Stimulated activated CD4-positive, alpha-beta T cell treated with anti-CD3 and anti-CD28 coated beads, TNF-alpha, amount 100 ng/mL, for 24 hours (primary cell): ENCODE measurements at regions not wholly inside any gene's neighbourhood (a gene's known extent, or its start where the extent isn't known, plus 50 kb on each side); places are given as distances from the start of the nearest gene placed in this dataset.
"Not testable (repeated sequence)": the region's sequence is repeated elsewhere in the genome, so short reads cannot be mapped to it uniquely, and the experiment has no call there.

Experiments used
- DNase-seq, 3 experiments: peaks; one replicate each; pipeline ENCODE4 v3.0.0-alpha.2; 2020; ENCODE audit warnings: low read depth in 3 of 3

DNA sequence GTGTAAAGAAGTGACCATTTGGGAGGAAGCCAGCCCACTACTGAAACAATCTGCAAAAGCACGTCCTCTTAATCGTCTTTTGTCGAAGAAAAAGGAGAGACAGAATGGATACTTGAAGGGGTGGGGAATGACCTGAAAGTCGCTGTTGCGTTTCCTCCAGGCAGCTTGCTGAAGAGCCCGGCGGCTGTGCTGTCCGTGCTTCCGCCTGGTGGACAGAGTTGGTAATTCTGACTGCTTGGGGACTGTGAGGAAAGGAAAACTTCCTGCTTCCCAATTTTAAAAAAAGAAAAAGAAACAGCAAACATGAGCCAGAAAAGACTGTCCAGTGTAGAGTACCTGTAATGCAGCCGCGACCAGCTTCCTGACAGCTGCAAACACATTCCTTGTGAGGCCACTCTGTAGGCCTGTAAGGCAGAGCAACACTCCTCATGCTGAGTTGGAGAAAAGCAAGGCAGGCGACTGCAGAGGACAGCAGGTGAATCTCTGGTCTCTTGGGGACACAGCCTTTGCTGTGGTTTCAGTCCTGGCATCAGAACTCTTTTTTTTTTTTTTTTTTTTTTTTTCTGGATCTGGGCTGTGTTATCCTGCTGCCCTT, 251.1 kb upstream of the TBX18 start:
- DNase-seq = no peak

- DNase-seq = no peak
These were observed 246.5 kb upstream of the TBX18 start for GRCh38 chr6:85010865-85011264.

DNA sequence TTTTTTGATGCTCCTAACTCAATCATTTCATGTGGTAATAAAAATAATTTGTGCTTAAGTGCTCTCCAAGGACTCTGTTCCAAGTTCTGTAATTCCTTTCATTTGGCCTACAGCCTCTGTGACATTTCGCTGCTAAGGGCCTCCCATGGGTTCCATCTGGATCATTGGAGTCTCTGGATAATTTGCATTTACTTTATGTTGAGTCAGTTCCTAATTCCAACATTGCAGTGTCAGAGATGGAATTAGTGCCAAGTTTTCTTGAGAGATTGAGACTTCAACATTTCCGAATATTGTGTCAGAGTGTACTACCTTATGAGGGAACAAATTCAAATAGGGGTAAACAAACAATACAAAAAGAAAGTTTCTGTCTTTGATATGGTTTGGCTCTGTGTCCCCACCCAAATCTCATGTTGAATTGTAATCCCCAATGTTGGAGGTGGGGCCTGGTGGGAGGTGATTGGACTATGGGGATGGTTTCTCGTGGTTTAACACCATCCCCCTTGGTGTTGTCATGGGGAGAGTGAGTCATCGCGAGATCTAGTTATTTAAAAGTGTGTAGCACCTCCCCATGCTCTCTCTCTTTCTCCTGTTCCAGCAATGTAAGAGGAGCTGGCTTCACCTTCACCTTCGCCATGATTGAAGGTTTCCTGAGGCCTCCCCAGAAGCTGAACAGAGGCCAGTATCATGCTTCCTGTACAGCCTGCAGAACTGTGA, 244.1 kb upstream of the TBX18 start:
- DNase-seq = no peak

- DNase-seq = no peak
These were observed 242.0 kb upstream of the TBX18 start for GRCh38 chr6:85006362-85006761.

- no peak for DNase-seq
These were observed 241.1 kb upstream of the TBX18 start for GRCh38 chr6:85005494-85005893.

DNA sequence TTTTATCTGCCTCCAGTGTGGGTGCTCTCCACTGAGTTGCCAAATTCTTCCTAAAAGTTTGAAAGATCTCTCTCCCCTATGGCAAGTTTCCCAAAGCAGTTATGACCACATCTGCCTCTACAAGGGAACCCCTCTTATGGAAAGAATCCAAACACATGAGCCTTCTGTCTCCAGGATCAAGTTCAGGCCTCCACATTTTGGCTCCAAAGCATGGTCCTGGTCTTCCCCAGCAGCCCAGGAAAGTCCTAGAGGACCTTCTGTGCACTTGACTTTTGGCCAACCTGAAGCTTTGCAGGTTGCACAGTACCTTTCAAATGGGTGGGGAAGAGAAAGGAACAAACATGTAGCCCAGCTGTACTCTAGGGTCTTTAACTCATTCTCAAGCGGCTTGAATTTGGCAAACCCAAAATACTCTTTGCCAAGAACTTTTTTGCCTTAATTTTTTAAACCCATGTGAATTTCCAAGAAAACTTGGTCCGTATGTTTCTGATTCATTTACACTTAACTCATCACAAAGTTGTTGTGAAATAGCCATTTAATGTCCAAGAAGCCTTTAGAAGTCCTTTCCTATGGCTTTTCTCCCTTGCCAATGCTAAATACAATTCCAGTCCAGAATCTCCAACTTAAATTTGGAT, 240.1 kb upstream of the TBX18 start:
- DNase-seq = no peak

- DNase-seq = no peak
These were observed 238.4 kb upstream of the TBX18 start for GRCh38 chr6:85002847-85003246.

GRCh38 chr6:85000001-85000400, 235.6 kb upstream of the TBX18 start:
- DNase-seq = no peak

DNA sequence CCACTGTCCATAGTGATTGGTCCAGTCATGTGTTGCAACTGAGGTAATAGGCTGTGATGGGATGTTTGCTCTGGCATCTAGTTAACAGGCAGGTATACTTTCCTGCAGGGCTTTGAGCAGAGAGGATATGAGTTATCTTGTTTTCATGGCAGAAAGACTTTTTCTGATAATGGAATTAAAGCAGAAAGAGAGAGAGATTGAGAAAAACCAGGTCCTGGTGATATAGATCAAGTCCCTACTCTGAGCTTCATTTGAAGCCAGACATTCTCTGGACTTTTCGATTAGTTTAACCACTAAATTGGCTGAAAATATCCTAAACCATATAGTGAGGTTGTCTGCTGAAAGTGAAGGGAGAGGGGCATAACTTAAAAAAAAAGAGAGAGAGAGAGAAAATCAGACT, 233.8 kb upstream of the TBX18 start:
- DNase-seq = no peak

DNA sequence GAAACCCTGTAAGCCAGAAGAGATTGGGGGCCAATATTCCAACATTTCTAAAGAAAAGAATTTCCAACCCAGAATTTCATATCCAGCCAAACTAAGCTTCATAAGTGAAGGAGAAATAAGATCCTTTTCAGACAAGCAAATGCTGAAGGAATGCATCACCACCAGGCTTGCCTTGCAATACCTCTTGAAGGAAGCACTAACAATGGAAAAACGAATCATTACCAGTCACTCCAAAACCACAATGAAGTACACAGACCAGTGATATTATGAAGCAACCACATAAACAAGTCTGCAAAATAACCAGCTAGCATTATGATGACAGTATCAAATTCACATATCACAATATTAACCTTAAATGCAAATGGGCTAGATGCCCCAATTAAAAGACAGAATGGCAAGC, 224.4 kb upstream of the TBX18 start:
- DNase-seq = not testable (repeated sequence)

- not testable (repeated sequence) for DNase-seq
These were observed 221.1 kb upstream of the TBX18 start for GRCh38 chr6:84985490-84985889.

GRCh38 chr6:84979541-84979940, 215.1 kb upstream of the TBX18 start:
- no peak for DNase-seq

- no peak for DNase-seq
These were observed 212.9 kb upstream of the TBX18 start for GRCh38 chr6:84977363-84977705.

- no peak for DNase-seq
These were observed 212.3 kb upstream of the TBX18 start for GRCh38 chr6:84976526-84977362.

GRCh38 chr6:84975316-84975715, 210.9 kb upstream of the TBX18 start:
- no peak for DNase-seq

GRCh38 chr6:84973606-84974005, 209.2 kb upstream of the TBX18 start:
- DNase-seq = no peak

DNA sequence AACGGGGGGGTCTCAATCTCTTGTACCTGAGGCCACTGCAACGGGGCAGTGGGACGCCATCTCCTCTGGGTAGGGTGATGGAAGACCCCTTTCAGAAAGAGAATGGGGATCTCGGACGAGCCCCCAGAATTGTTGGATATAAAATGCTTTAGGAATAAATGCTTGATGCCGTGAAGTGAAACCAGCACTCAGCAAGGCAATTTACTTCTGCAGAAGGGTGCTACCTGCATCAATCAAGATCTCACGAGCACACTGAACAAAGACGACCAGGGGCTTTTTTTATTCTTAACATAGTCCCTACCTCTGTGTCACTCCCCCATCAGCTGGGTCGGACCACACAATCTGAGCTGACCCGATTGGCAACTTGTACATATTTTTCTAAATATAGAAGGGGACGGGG, 203.6 kb upstream of the TBX18 start:
- no peak for DNase-seq

GRCh38 chr6:84967389-84967788, 203.0 kb upstream of the TBX18 start:
- no peak for DNase-seq

- DNase-seq = no peak
These were observed 188.8 kb upstream of the TBX18 start for GRCh38 chr6:84953111-84953755.

- DNase-seq = not testable (repeated sequence)
These were observed 180.5 kb upstream of the TBX18 start for GRCh38 chr6:84944926-84945325.

DNA sequence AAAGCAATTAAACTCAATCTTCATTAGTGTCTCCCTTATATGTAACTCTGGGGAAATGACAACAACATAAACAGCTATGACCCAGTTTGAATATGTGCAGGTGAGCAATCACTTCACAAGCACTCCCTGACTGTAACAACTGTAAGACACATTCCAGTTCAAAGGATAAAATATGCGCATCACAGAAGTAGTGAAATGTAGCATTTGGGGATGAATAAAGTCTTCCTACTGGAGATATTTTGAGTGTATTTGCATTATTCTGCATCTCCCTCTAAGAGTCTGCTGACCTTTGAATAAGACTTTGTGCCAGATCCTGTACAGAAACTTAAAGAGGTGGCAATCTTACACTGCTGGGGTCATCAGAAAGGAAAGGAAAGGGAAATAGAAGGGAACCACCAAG, 179.5 kb upstream of the TBX18 start:
- DNase-seq = no peak

- DNase-seq = not testable (repeated sequence)
These were observed 177.2 kb upstream of the TBX18 start for GRCh38 chr6:84941609-84942008.
